CMK (cell line): ENCODE measurements at regions not wholly inside any gene's neighbourhood (a gene's known extent, or its start where the extent isn't known, plus 50 kb on each side); places are given as distances from the start of the nearest gene placed in this dataset.

Experiments
- DNase-seq: peaks from one replicate; pipeline ENCODE4 v3.0.0-alpha.2; 2010; ENCODE audit warnings: low read depth

- DNase-seq, result no peak
These were observed 1500.0 kb downstream of the BRD1 start for GRCh38 chr22:48327721-48328120.

- no peak for DNase-seq
These were observed 1503.9 kb downstream of the BRD1 start for GRCh38 chr22:48323746-48324145.

GRCh38 chr22:48322907-48323306, 1504.8 kb downstream of the BRD1 start:
- DNase-seq, result no peak

- DNase-seq, result no peak
These were observed 1505.6 kb downstream of the BRD1 start for GRCh38 chr22:48321986-48322545.

DNA sequence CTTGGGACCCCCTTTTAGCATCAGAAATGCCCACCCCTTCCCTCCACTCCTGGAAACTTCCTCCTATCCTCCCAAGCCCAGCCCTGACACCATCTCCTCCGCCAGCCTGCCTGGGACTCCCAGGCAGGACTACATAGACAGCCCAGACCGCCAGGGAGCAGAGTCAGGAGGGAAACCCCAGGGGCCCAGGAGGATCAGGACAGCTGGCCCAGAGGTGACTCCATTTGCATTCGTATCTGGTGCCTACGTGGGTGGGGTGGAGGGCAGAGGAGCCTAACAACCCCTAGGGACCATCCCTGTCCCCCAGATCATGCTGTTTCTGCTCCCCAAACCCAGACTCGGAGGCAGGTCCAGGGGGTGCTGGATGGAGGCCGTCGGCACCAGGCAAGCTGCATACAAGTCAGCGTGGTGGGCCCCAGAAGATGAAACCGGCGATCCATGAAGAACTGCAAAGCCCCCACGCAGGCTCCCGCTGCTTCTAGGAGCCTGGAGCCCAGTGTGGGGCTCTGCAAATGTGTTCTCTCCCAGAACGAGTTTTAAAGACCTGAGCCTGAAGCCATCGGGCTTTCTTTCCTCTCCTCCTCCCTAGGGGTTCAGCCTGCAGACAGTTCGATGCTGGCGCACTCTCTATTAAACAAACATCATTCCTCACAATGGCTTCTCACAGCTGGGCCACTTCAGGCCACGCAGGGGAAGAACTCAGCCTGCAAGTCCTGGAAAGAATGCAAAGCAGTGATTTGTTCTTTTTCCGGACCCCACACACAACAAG, 1506.8 kb downstream of the BRD1 start:
- DNase-seq, result no peak

- no peak for DNase-seq
These were observed 1507.5 kb downstream of the BRD1 start for GRCh38 chr22:48320048-48320682.

DNA sequence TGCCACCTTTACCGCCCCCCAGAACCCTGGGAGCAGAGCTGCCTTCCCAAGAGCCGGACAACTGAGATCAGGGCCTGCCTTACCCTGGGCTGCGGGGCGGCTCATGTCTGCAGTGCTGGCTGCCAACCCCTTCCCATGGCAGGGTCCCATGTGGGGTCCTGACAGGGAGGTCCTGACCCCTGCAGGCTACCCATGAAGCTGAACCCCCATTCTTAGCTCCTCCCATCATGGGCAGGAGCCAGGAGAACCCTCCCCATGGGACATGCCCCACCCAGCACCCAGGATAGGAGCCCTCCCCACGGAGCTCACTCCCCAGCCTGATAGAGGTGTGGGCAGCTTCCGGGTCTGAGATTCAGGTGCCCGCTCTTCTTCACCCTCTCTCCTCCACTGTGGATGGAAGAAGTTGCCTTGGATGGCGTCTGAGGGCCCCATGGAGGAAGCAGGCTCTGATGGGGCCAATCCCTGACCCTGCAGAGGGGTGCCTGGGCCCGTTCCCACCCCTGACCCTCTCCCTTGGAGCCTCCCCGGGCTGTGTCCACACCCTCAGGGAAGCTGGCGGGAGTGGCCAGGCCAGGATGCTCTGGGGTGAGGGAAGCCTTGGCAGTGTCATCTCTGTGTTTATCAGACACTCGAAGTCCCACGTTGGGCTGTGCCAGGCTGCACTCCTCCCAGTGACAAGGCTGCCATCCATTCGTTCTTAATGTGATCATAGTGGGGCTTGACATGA, 1508.2 kb downstream of the BRD1 start:
- DNase-seq, result no peak

DNA sequence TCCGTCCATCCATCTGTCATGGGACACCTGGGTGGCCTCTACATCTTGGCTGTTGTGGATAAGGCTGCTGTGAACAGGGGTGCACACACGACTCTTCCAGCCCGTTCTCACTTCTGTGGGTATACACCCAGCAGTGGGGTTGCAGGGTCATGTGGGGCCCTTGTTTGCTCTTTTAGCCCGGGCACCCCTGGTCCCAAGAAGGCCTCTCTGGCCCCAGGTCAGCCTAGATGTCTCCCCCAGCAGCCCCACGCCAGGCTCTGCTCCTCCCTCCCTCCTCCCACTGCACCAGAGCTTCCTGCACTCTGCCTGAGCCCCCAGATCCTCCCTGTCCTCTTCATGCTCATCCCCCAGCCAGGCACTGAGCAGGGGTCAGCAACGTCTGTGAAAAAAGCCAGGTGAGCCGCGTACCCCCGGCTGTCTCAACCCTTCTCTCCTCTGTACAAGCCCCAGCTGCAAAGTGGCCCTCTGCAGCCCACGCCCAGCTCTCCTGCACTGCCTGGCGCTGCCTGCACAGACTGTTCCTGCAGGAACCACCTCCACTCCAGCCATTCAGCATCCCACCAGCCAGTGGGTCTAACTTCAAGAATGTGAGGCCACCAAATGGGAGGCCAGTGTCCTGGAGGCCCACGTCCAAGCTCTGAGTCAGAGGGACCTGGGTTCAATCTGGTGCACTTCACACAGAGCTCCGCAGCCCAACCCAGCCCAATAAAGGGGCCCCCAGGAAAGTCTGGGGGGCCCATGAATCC, 1508.9 kb downstream of the BRD1 start:
- DNase-seq, result no peak

- no peak for DNase-seq
These were observed 1509.5 kb downstream of the BRD1 start for GRCh38 chr22:48318173-48318572.

GRCh38 chr22:48316257-48317250, 1511.1 kb downstream of the BRD1 start:
- no peak for DNase-seq

DNA sequence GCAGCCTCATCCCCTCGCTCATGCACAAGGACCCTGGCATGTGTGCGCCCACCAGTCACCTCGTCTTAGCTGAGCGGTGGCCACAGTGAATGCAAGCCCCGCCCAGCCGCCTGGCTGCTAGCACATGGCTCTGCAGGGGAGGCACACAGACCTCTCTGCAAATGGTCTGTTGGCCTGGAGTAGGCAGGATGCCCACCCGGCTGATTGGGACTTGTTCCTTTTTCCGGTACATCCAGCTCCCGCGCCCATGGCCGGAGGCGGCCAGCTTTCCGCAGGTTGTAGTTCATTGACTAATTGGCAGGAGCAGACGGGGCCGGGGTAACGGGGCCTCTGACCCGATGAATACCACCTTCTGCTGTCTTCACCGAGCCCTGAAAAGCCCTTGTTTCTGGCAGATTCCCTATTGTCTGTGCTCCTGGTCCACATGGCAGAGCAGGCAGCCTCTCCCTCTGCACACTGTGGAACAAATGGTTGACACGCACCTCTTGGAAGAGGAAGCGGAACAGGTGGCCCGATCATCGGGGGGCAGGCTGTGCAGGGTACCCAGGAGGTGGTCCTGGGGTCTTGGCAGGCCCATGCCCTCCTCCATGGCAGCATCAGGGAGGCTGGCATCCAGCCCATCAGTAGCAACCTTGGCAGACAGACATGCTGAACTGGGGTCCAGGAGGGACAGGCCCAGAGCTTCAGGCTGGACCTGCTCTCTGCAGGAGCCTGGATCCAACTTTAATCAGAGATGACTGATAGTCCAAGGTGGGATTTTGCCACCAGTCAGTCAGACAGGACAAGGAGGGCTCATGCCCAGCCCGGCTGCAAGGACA, 1512.0 kb downstream of the BRD1 start:
- DNase-seq, result no peak

DNA sequence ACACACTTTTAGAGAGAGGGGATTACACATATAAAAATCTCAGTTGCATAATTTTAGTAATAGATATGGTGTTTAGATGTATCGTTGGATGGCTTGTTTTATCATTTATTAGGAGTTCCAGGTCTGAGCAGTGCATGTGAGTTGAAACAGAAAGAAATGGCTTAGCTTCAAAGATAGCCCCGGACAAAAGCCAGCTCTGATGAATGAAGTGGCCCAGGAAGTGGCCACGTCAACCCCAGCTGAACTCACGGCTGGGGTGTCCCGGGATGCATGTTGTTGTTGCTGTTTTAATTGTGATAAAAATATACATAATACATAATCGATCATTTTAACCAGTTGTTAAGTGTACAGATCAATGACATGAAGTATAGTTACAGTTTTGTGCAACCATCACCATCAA, 1513.6 kb downstream of the BRD1 start:
- DNase-seq, result no peak

- no peak for DNase-seq
These were observed 1514.4 kb downstream of the BRD1 start for GRCh38 chr22:48313175-48313830.

GRCh38 chr22:48310740-48311139, 1516.9 kb downstream of the BRD1 start:
- DNase-seq, result no peak

DNA sequence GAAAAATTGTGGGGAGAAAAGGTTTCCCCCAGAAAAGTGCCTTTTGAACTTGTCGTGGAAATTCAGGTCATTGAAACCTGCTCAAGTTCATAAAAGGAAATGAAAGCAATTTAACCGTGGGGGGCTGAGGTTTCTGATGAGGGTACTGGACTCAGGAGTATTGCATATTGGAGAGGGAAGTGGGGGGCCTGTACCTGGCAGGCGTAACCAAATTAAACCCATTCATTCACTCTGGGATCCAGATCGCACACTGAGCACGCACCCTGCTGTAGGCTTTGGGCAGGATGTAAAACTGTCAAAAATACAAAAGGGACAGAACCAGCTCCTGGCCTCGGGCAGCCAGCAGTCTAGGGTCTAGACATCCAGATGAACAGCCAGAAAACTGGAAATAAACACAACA, 1517.4 kb downstream of the BRD1 start:
- no peak for DNase-seq

- DNase-seq, result no peak
These were observed 1517.8 kb downstream of the BRD1 start for GRCh38 chr22:48309836-48310235.

- no peak for DNase-seq
These were observed 1518.5 kb downstream of the BRD1 start for GRCh38 chr22:48309115-48309705.

- no peak for DNase-seq
These were observed 1519.7 kb downstream of the BRD1 start for GRCh38 chr22:48307931-48308330.
